ENCODE measurements at regions not wholly inside any gene's neighbourhood (a gene's known extent, or its start where the extent isn't known, plus 50 kb on each side); places are given as distances from the start of the nearest gene placed in this dataset.
"Not testable (repeated sequence)": the region's sequence is repeated elsewhere in the genome, so short reads cannot be mapped to it uniquely, and the experiment has no call there.

- DNase-seq, result no peak
Observed at GRCh38 chrX:128739539-128739938, 687.3 kb upstream of the ACTRT1 start.

DNA sequence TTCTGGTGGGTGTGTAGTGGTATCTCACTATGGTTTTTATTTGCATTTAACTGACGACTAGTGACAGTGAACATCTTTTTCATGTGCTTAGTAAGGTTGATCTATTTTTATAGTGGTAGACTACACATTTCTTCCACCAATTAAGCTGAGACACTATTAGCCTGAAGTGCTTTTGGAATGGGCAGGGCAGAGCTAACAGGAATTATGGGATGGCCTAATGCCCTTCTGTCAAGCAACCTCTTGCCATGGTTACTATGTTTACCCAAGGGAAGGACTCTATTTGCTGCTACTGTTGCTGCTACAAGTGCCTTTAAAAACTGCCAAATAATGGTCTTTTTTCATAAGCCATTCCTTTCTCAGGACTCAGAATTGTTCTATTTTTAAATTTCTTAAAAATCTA lies 676.7 kb upstream of the ACTRT1 start:
- no peak for DNase-seq

DNA sequence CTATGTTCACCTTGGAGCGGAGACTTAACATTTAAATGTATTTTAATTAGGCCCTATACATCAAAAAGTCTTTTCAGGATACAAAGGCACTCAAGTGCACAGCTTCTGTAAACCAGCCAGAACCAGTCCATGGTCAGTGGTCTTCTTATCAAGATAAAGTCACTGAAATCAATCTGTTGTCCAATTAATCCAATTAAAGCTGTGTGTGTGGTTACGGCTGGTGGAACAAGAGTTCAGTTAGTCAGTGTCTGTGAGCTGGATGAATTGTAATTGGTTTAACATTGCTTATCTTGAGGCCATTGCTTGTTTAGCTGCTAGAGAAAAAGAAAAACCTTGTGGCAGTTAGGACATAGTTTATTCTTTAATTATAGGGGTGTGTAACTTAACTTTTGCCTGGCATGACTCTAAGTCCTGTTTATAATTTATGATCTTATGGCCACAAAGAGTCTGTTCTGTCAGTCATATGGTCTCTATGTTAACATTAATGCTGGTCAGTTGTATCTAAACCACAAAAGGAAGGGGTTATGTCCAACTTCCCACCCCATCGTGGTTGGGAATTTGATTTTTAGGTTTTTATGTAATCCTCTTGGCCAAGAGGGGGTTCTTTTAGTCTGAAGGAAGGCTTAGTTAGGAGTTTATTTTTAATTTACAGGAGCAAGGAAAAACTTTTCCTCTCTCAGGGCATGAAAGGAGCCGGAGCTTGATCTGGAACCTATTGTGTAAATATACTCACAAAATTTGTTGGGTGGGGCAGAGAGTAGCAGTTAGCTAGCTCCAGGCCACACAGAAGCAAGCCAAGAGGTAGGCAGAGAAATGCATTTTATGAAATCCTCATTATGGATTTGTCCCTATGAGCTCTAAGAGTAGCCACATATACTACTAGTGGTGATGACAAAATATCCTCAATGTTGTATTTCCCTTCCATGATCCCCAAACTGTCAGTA lies 665.7 kb upstream of the ACTRT1 start:
- no peak for DNase-seq

GRCh38 chrX:128714425-128714824 lies 662.2 kb upstream of the ACTRT1 start:
- DNase-seq, result no peak

DNA sequence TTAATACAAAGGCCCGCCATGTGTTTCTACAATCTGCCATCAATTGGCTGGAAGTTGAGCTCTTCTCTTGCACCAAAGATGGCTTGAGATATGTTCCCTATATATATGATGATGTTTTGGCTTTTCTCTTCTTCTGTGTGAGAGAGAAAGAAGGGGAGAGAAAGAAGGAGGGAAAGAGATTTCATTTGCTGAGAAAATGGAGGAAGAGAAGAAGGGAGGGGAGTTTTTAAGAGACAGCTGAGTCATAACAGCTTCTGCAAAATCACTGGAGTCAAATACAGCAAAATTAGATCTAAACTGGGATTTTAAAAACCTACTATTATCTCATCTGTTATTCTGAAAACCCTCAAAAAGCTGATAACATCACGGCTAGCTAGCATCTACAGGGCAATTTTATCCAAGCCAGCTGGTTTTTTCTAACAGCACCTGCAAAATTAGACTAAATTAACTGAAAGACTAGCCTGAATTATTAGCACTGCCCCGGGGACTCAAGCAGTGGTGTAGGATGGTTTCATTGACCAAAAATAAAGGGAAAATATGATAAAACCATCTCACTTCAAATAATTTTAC lies 647.6 kb upstream of the ACTRT1 start:
- no peak for DNase-seq

DNA sequence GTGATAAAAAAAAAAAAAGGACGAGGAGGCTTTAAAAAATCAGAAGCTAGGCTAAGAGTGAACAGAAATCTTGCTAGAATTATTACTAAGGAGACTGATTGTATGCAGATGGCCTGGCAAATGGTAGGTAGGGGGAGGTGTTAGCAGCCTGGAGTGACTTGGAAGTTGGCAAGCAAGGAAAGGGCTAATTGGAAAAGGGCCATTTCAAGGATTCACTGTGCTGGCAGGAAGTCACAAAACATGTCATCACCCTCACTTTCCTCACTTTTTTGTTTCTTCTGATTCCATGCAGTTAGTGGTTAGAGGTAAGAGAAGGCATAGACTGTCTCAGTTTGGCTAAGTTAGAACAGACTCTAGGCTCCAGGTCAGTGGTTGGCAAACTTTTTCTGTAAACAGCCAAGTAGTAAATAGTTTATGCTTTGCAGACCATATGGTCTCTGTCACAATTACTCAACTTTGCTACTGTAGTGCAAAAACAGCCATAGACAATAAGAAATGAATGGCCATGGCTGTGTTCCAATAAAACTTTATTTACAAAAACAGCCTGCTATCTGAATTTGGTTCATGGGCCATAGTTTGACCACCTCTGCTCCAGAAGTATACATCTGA lies 646.5 kb upstream of the ACTRT1 start:
- no peak for DNase-seq

GRCh38 chrX:128691872-128692271 lies 639.7 kb upstream of the ACTRT1 start:
- no peak for DNase-seq

DNA sequence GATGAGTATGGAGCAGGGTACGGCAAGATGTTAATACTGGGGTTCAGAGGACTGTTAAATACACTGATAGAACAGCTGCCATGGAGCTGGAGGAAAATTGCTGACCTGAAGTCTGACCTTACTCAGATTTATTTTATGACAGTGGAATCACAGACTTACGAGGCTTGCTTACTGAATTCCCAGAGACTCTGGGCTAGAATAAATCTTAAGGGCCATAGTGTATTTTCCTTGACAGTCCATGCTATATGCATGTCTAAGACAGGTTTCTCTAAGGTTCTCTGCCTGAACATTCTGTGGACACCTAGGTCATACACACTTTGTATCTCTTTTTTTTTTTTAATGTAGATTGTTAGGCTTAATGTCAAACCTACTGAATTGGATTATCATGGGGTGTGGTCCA lies 633.2 kb upstream of the ACTRT1 start:
- no peak for DNase-seq

GRCh38 chrX:128676651-128677050 lies 624.4 kb upstream of the ACTRT1 start:
- no peak for DNase-seq

DNA sequence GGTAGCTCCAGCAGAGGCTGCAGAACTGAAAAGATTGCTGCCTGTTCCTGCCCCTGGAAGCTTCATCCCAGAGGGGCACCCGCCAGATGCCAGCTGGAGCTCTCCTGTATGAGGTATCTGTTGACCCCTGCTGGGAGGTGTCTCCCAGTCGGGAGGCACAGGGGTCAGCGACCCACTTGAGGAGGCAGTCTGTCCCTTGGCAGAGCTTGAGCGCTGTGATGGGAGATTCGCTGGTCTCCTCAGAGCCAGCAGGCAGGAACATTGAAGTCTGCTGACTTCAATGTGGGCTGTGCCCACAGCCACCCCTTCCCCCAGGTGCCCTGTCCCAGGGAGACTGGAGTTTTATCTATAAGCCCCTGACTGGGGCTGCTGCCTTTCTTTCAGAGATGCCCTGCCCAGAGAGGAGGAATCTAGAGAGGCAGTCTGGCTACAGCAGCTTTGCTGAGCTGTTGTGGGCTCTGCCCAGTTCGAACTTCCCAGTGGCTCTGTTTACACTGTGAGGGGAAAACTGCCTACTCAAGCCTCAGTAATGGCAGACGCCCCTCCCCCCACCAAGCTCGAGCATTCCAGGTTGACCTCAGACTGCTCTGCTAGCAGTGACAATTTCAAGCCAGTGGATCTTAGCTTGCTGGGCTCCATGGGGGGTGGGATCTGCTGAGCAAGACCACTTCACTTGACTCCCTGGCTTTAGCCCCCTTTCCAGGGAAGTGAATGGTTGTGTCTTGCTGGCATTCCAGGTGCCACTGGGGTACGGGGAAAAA lies 622.3 kb upstream of the ACTRT1 start:
- not testable (repeated sequence) for DNase-seq

GRCh38 chrX:128664211-128664610 lies 612.0 kb upstream of the ACTRT1 start:
- no peak for DNase-seq

DNA sequence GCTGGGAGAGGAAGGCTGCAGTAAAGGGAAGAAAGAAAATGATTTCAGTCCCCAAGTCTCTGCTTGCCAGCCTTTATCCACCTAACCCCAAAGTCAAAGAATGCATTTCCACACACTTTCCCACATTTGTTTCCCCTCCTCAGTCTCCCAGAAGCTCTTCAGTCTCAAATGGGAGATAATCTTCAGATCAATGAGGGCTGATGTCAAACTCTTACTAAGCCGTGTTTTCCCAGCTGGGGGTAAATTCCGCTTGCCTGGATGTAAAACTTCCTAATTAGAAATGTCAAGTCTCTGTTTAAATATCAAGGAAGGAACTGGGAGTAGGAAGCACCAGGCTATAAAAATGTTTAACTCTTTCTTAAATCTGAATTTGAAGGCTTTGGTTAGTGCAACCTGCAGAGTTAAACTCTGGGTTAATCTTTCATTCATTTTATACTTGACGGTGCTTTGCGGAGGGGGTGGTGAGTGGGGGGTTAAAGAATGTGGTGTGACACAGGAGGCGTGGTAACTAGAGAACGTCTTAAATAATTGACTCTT lies 601.4 kb upstream of the ACTRT1 start:
- no peak for DNase-seq

GRCh38 chrX:128650326-128650725 lies 598.1 kb upstream of the ACTRT1 start:
- DNase-seq, result no peak

DNA sequence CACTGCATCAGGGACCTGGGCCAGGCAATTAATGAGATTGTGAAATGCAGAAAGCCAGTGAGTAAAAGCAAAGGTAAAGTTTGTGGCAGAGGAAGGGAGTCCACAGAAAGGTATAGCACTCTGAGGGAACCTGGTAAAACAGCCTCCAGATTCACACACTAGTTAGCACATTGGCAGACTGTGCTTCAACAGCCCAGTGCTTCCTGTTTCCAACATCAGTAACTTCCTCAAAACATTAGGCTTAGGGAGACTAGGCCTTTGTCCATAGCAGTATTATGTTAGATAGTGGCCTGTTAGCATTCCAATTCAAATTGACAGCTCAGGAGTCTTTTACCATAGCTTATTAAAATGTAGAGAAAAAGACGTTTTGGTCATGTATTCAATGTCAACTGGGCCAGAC lies 582.6 kb upstream of the ACTRT1 start:
- DNase-seq, result no peak

GRCh38 chrX:128623361-128623760 lies 571.2 kb upstream of the ACTRT1 start:
- no peak for DNase-seq

DNA sequence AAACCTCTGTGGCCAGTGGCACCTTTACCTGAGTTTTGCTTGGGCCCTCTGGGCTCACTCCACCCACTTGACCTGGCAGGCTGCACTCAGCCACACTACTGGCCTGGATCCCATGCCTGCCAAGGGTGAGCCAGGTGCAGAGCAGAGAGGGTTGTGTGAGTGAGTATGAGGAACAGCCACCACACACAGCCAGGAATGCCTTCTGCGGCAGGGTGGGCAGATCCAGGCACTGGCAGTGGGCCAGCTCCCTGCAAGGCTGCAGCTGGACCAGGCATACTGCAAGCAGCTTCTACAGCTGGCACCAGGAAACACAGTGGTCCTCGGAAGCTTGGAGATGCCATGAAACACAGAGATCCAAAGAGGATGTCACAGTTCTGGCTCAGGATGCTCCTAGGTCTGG lies 570.1 kb upstream of the ACTRT1 start:
- no peak for DNase-seq

DNA sequence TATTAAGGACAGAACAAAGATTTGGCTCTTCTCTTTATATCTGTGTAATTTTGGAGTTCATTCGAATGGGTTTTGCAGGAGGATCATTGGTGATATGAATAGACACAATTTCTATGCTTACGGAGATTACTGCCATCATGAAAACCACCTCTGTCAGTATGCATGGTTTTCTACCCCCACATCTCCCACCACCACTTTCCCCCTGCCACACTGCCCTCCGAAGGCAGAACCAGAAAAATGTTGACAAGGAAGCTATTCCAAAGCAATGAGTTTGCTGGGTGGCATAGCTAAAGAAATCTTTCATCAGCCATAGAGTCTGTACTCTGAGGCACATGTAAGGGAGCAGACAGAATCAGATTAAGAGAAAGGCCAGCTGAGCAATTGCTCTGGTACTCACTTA lies 567.3 kb upstream of the ACTRT1 start:
- no peak for DNase-seq

DNA sequence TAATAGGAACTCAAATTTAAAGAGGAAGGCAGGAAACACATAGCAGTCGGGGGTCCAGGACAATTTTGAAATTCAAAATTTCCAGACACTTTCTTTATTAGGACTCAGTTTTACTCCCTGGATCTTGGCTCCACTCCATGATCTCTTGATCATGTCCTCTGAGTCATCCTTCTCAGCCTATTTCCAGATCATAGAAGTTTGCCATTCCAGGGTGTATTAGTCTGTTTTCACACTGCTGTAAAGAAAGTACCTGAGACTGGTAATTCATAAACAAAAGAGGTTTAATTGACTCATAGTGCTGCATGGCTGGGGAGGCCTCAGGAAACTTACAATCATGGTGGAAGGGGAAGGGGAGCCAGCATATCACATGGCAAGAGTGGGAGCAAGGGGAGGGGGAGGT lies 564.7 kb upstream of the ACTRT1 start:
- no peak for DNase-seq

GRCh38 chrX:128606817-128607216 lies 554.6 kb upstream of the ACTRT1 start:
- DNase-seq, result not testable (repeated sequence)

DNA sequence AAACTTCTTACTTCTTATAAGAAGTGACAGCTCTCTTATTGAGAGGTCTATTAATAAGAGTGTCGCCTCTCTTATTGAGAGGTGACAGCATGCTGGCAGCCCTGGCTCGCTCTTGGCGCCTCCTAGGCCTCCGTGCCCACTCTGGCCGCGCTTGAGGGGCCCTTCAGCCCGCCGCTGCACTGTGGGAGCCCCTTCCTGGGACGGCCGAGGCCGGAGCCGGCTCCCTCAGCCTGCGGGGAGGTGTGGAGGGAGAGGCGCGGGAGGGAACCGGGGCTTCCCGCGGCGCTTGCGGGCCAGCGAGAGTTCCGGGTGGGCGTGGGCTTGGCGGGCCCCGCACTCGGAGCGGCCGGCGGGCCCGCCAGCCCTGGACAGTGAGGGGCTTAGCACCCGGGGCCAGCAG lies 554.2 kb upstream of the ACTRT1 start:
- not testable (repeated sequence) for DNase-seq

DNA sequence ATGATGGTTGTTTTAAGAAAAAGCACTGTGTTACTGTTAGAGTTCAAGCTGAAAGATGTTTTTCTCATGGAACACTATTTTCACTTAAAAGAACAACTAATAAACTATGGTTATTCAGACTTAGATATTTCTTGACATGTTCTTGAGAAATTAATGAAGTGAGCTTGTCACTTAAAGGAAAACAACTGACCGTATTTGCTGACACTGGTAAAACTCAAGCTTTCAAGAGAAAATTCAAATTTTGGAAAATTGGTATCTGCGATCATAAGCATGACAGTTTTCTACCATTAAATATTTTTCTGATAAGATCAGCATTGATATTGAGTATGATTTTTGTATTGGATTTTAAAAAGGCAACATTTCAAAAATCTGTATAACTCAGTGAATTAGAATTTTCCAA lies 549.5 kb upstream of the ACTRT1 start:
- DNase-seq, result no peak

- DNase-seq, result no peak
Observed at GRCh38 chrX:128599632-128600031, 547.4 kb upstream of the ACTRT1 start.

GRCh38 chrX:128582036-128582435 lies 529.8 kb upstream of the ACTRT1 start:
- no peak for DNase-seq
